DMS53 treated with DMSO at 0.1 percent for 48 hours (cell line): ENCODE measurements at regions not wholly inside any gene's neighbourhood (a gene's known extent, or its start where the extent isn't known, plus 50 kb on each side); places are given as distances from the start of the nearest gene placed in this dataset.

Source experiments
- DNase-seq: peaks from one replicate; lab custom pipeline; 2025; ENCODE audit not compliant: unreplicated experiment; lab: John Stamatoyannopoulos, UW

- DNase-seq, result no peak
Measured at GRCh38 chr11:10386861-10387205, 68.2 kb upstream of the AMPD3 start.

DNA sequence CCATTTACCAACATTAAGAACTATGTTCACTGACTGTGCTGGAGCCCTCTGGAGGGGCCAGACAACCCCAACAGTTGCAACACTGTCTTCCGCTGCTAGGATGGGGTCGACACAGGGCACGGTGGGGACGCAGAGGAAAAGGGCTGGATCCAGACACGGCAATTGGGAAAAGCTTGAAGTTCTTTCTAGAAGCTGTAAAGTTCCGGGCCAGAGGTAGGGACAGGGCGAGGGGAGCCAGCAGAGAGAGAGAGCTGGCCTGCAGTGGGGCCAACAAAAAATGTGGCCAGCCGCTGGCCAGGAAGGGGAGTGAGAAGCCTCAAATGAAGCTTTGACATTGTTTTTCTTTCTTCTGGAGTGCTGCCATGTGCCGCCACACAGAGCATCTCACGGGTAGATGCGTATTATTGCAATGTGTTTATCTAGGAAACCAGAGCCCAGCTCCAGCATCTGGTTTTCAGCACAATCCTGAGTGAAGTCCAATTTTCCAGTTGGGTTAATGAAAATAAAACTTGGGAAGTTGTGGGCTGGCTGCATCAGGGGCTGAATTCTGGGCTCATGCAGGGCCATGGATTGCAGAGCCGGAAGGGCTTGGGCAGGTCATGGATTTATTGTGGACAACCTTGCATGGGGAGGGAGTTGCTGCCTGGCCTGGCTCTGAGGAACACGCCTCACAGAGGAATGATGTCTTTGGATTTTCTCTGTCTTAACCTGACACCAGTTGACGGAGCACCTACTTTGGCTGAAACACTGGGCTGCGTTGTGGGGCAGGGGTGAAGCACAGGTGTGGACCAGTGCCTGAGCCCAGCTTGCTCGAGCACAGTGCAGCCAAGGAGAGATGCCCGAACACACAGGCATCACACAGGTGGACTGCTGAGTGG lies 67.6 kb upstream of the AMPD3 start:
- DNase-seq, result no peak

GRCh38 chr11:10388101-10388500 lies 67.0 kb upstream of the AMPD3 start:
- DNase-seq, result no peak

DNA sequence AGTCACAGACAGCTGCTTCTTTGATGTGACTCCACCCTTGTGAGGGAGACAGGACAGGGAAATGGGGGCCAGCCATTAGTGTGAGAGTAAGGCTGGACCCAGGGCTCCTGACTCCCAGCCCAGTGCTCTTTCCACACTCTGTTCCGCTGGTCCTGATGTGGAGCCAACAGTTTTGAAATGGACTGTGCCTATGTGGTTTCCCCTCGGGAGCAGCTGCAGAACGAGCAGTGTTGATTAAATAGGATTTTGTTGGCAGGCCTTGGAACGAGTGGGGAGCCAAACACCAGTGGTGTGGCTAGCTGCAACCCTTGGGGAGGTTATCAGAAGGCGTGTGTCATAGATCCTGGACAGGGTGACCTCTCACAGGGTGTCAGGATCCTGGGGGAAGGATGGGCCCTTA lies 66.5 kb upstream of the AMPD3 start:
- DNase-seq, result no peak

GRCh38 chr11:10390375-10390774 lies 64.7 kb upstream of the AMPD3 start:
- DNase-seq, result no peak

DNA sequence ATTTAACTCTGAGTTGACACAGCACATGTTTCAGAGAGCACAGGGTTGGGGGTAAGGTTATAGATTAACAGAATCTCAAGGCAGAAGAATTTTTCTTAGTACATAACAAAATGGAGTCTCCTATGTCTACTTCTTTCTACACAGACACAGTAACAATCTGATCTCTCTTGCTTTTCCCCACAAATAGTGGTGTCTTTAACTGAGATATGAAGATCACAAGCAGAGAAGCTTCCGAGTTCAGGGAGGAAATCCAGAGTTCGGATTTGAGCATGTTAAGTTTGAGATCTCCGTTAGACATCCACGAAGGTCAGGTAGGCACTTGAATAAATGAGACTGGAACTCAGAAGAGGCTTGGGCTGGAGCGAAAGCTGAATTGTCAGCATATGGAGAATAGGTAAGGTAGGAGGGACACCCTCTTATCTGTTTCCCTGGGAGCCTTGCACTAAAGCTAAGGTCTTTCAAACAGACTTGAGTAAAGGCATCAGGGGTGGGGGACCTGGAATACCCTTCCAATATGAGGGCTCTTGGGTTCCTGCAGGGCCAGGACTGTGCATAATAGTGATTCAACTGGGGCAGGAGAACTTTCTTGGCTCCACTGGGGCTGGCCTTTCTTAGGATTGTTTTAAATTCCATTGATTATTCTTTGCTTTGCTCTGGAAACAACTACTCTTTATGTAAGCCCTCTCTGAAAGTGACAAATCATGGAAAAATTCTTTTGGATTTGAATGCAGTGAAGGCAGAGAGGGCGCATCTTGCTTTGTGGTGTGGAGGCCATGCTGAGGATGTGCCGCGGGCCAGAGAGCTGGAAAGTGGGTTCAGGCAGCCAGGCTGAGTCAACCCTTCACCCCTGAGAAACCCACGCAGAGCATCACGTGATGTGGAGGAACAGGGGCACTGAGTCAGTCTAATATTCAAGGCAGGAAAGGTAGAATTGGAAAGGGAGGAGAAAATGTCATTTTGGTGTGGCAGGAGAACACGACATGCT lies 62.7 kb upstream of the AMPD3 start:
- DNase-seq, result no peak

- DNase-seq, result no peak
Measured at GRCh38 chr11:10394229-10395101, 60.6 kb upstream of the AMPD3 start.

GRCh38 chr11:10395166-10395897 lies 59.7 kb upstream of the AMPD3 start:
- DNase-seq, result no peak

GRCh38 chr11:10396771-10397170 lies 58.3 kb upstream of the AMPD3 start:
- no peak for DNase-seq

- DNase-seq, result no peak
Measured at GRCh38 chr11:10397226-10397987, 57.7 kb upstream of the AMPD3 start.

DNA sequence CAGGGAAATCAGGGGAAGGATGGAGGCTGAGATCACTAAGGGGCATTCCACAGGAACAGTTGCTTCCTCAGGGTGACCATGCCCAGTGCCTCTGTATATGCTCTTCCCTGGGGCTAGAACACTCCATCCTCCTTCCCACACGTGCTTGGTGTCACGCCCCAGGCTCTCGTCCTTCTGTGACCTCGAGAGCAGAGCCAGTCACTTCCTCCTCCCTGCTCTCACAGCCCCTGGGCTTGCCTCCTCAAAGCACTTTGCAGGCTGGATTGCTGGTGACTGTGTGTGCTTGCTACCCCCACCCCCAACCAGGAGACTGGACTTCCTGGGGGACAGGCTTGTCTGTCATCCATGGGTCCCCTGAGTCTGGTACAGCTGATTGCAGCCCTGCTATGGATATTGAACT lies 56.5 kb upstream of the AMPD3 start:
- no peak for DNase-seq

DNA sequence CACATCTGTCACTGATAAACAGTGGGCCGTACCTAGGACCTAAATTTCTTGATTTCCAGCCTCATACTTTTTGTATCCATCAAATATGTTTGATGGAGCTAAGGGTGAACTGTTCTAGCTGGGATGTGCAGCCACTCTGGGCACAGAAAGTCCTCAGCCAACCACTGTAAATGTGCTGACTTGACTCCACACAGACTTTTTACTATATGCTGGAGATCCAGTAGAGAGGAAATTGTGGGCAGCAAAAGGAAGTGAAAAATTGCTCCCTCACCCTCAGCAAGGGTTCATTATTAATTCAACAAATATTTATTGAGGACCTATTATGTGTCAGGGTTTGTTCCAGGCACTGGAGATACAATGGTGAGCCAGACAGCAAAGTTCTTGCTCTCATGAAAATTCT lies 54.2 kb upstream of the AMPD3 start:
- no peak for DNase-seq

DNA sequence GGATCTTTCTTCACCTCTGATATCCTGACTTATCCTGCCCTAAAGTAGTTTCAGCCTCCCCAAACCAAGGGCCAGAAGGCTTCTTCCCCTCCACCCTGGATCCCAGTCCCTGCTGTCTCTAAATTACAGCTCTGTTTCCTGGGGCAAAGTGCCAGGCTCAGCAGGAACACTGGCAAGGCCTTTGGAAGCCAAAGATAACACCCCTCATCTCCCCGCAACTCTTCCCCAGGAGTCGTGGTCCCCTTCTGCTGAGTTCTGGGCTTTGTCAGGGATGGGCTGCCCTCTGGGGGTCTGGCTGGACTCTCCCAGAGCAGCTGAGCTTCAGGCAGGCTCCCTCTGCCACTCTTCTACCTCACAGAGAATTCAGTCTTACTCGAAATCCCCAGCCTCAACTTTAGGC lies 53.8 kb upstream of the AMPD3 start:
- DNase-seq, result no peak

- no peak for DNase-seq
Measured at GRCh38 chr11:10401696-10402392, 53.2 kb upstream of the AMPD3 start.
